ENCODE measurements at regions not wholly inside any gene's neighbourhood (a gene's known extent, or its start where the extent isn't known, plus 50 kb on each side); places are given as distances from the start of the nearest gene placed in this dataset.

DNA sequence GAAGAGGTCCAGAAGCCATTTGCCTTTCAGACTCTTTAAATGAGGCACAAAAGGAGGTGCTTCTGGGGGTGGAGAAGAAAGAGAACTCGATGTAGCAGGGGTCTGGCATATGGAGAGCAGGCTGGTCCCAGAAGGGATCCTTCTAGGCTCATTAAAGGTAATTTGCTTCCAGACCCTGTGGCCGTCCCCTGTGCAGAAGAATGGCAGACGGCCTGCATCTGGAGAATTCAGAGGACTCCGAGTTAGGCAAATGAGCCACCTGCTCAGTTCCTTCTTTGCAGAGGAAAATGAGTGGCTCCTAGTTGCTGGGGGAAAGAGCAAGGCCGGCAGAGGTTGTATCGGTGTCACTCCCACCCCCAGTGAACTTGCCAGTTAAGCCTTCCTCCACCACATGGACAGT, 73.8 kb upstream of the FAM180A start:
- CTCF ChIA-PET (ENCODE audit: partially characterized antibody): interaction anchor here (2.1 kb wide), 1 partner anchor 22 kb away, joined by 4 read pairs; no protein-coding TSS in a partner anchor
- no peak for TF ChIP-seq CHD2 (IDR thresholded peaks at IDR 0.05; ENCODE audit: low read length)
- TF ChIP-seq RAD21 (IDR thresholded peaks at IDR 0.05 in 1 of 2, conservative IDR thresholded peaks at IDR 0.05 in 1 of 2; ENCODE audit: low read depth in 2 of 2, low read length in 2 of 2): no peak
- no peak for TF ChIP-seq CBX5 (IDR thresholded peaks at IDR 0.05; ENCODE audit: low read depth, low read length)
- no peak for TF ChIP-seq POLR2A (IDR thresholded peaks at IDR 0.05; ENCODE audit: control extremely low read depth in 1 of 2, low read depth in 2 of 2, low read length in 2 of 2)
- no peak for TF ChIP-seq SAP30 (IDR thresholded peaks at IDR 0.05; ENCODE audit: insufficient read depth, insufficient replicate concordance, low read length)
- no peak for TF ChIP-seq TAF1 (IDR thresholded peaks at IDR 0.05; ENCODE audit: low read depth, low read length)
- no peak for TF ChIP-seq SIRT6 (IDR thresholded peaks at IDR 0.05; ENCODE audit: low read length)
- TF ChIP-seq TAF7 (optimal IDR thresholded peaks at IDR 0.05; ENCODE audit: borderline replicate concordance, low read depth, low read length): no peak
- TF ChIP-seq ASH2L (IDR thresholded peaks at IDR 0.05; ENCODE audit: low read length): no peak
- no peak for TF ChIP-seq RXRA (IDR thresholded peaks at IDR 0.05; ENCODE audit: insufficient read depth, low read depth, low read length)
- TF ChIP-seq PHF8 (conservative IDR thresholded peaks at IDR 0.05; ENCODE audit: low read depth, low read length): no peak
- no peak for TF ChIP-seq ZNF274 (IDR thresholded peaks at IDR 0.05; ENCODE audit: borderline replicate concordance, extremely low read depth, low read length)
- no peak for TF ChIP-seq GABPA (IDR thresholded peaks at IDR 0.05; ENCODE audit: borderline replicate concordance, insufficient read depth, low read length)
- no peak for TF ChIP-seq MAFK (IDR thresholded peaks at IDR 0.05; ENCODE audit: low read depth, low read length)
- no peak for TF ChIP-seq RFX5 (IDR thresholded peaks at IDR 0.05; ENCODE audit: borderline replicate concordance, low read depth, low read length)
- TF ChIP-seq FOSL1 (IDR thresholded peaks at IDR 0.05; ENCODE audit: insufficient read depth, low read depth, low read length): no peak

More for the DNA sequence above, 73.8 kb upstream of the FAM180A start:
- no peak overlapping the region for H4K8ac ChIP-seq (ENCODE audit: extremely low read depth, insufficient read depth, low read length)
- POLR2A ChIA-PET (ENCODE audit: partially characterized antibody): no interaction called here
- no peak overlapping the region for H3K56ac ChIP-seq (replicated peaks; ENCODE audit: insufficient read length, low read depth, low read length)
- H2BK5ac ChIP-seq (ENCODE audit: low read depth, low read length): no peak overlapping the region
- H3K14ac ChIP-seq (ENCODE audit: insufficient read length): no peak overlapping the region
- H3K9ac ChIP-seq (replicated peaks in 1 of 4; ENCODE audit: extremely low read depth in 1 of 4, low read depth in 3 of 4, low read length in 3 of 4): no peak overlapping the region
- no peaks in the 10 kb centered on the region for H3K36me3 ChIP-seq (ENCODE audit: control insufficient read depth in 2 of 4, insufficient read depth in 4 of 4, low read length in 3 of 4)
- no peak overlapping the region for H3K4ac ChIP-seq (replicated peaks; ENCODE audit: insufficient read length, low read depth, low read length)
- no peaks in the 10 kb centered on the region for H3K4me1 ChIP-seq (replicated peaks in 1 of 4; ENCODE audit: control insufficient read depth in 3 of 4, insufficient read depth in 4 of 4, low read length in 3 of 4)
- H3K79me2 ChIP-seq (ENCODE audit: control insufficient read depth in 1 of 2, insufficient read depth in 2 of 2, low read length in 2 of 2): no peaks in the 10 kb centered on the region
- H3K18ac ChIP-seq (ENCODE audit: extremely low read depth, low read length): no peak overlapping the region
- no peak overlapping the region; the same call in 1 of the 2 replicates for H3K27ac ChIP-seq (ENCODE audit: low read depth, low read length)
- no peak overlapping the region for H2BK120ac ChIP-seq (replicated peaks; ENCODE audit: low read depth, low read length)
- H2BK15ac ChIP-seq (ENCODE audit: low read length): no peak overlapping the region
- H3K4me2 ChIP-seq (ENCODE audit: insufficient read depth in 1 of 2, low read depth in 2 of 2, low read length in 2 of 2): no peak overlapping the region
- no peaks in the 10 kb centered on the region for H3K79me1 ChIP-seq (ENCODE audit: low read depth, low read length)
- no peak overlapping the region for H2AFZ ChIP-seq (ENCODE audit: low read length)
- H3K23me2 ChIP-seq (ENCODE audit: low read depth, low read length): no peaks in the 10 kb centered on the region
- FAIRE-seq: no peak
- no peaks in the 10 kb centered on the region for H3K9me3 ChIP-seq (ENCODE audit: insufficient read depth in 2 of 2, low read depth in 1 of 2, low read length in 1 of 2)
- H3K23ac ChIP-seq (ENCODE audit: insufficient read length): no peak overlapping the region
- no peak overlapping the region for H4K91ac ChIP-seq (replicated peaks; ENCODE audit: insufficient read length, low read length)
- WGBS, 2 experiments (ENCODE audit: extremely low coverage in 1 of 2, insufficient coverage in 1 of 2, insufficient read length in 1 of 2, insufficient replicate concordance in 2 of 2, low coverage in 1 of 2, low lambda C conversion rate in 2 of 2, missing lambda C conversion rate in 1 of 2): 85% methylated on average over 6 of the region's 6 CpGs; no CpG with 5 or more reads in 1 of the 2 experiments
- no peak overlapping the region for H3K4me3 ChIP-seq (ENCODE audit: extremely low read depth in 1 of 4, insufficient read depth in 2 of 4, low read depth in 3 of 4, low read length in 4 of 4)
- H2BK20ac ChIP-seq (ENCODE audit: low read length): no peak overlapping the region
- DNase-seq (ENCODE audit: low read depth in 1 of 2, low spot score in 2 of 2): no peak
- H4K5ac ChIP-seq (ENCODE audit: insufficient read length, low read depth, low read length): no peak overlapping the region
- no peaks in the 10 kb centered on the region for H4K20me1 ChIP-seq (replicated peaks in 1 of 2; ENCODE audit: control insufficient read depth in 1 of 2, insufficient read depth in 2 of 2, low read length in 2 of 2)
- no peaks in the 10 kb centered on the region for H3K27me3 ChIP-seq (replicated peaks in 1 of 4; ENCODE audit: control insufficient read depth in 3 of 4, extremely low read depth in 1 of 4, insufficient read depth in 3 of 4, low read length in 3 of 4)
- H2BK12ac ChIP-seq (ENCODE audit: low read depth, low read length): no peak overlapping the region
- no peak overlapping the region for H2AK5ac ChIP-seq (ENCODE audit: low read depth, low read length)

Measured in H1 (cell line).